NCI-H345 treated with DMSO at 0.1 percent for 48 hours (cell line): ENCODE measurements at regions not wholly inside any gene's neighbourhood (a gene's known extent, or its start where the extent isn't known, plus 50 kb on each side); places are given as distances from the start of the nearest gene placed in this dataset.
"Not testable (repeated sequence)": the region's sequence is repeated elsewhere in the genome, so short reads cannot be mapped to it uniquely, and the experiment has no call there.

ENCODE experiments used
- DNase-seq: peaks from one replicate; lab custom pipeline; 2025; ENCODE audit not compliant: unreplicated experiment; lab: John Stamatoyannopoulos, UW

- DNase-seq: no peak
Measured at GRCh38 chr17:68705714-68706076, 104.5 kb upstream of the FAM20A start.

- no peak for DNase-seq
Measured at GRCh38 chr17:68704871-68705713, 103.9 kb upstream of the FAM20A start.

GRCh38 chr17:68701046-68701445 lies 99.9 kb upstream of the FAM20A start:
- DNase-seq: no peak

- no peak for DNase-seq
Measured at GRCh38 chr17:68700421-68700820, 99.3 kb upstream of the FAM20A start.

- DNase-seq: no peak
Measured at GRCh38 chr17:68699936-68700335, 98.8 kb upstream of the FAM20A start.

GRCh38 chr17:68698746-68699145 lies 97.6 kb upstream of the FAM20A start:
- no peak for DNase-seq

GRCh38 chr17:68697850-68698361 lies 96.7 kb upstream of the FAM20A start:
- DNase-seq: no peak

- DNase-seq: no peak
Measured at GRCh38 chr17:68695659-68696058, 94.5 kb upstream of the FAM20A start.

GRCh38 chr17:68694791-68695485 lies 93.8 kb upstream of the FAM20A start:
- no peak for DNase-seq

GRCh38 chr17:68693896-68694295 lies 92.7 kb upstream of the FAM20A start:
- no peak for DNase-seq

- no peak for DNase-seq
Measured at GRCh38 chr17:68693466-68693865, 92.3 kb upstream of the FAM20A start.

GRCh38 chr17:68686108-68686988 lies 85.2 kb upstream of the FAM20A start:
- no peak for DNase-seq

GRCh38 chr17:68684949-68685357 lies 83.8 kb upstream of the FAM20A start:
- DNase-seq: no peak

GRCh38 chr17:68682903-68683302 lies 81.7 kb upstream of the FAM20A start:
- no peak for DNase-seq

- DNase-seq: no peak
Measured at GRCh38 chr17:68679882-68680281, 78.7 kb upstream of the FAM20A start.

GRCh38 chr17:68676856-68677255 lies 75.7 kb upstream of the FAM20A start:
- DNase-seq: no peak

- DNase-seq: no peak
Measured at GRCh38 chr17:68675723-68676122, 74.6 kb upstream of the FAM20A start.

- no peak for DNase-seq
Measured at GRCh38 chr17:68674029-68674925, 73.1 kb upstream of the FAM20A start.

GRCh38 chr17:68670967-68671693 lies 70.0 kb upstream of the FAM20A start:
- no peak for DNase-seq

GRCh38 chr17:68666438-68666837 lies 65.3 kb upstream of the FAM20A start:
- not testable (repeated sequence) for DNase-seq
